ENCODE measurements at regions not wholly inside any gene's neighbourhood (a gene's known extent, or its start where the extent isn't known, plus 50 kb on each side); places are given as distances from the start of the nearest gene placed in this dataset.

DNA sequence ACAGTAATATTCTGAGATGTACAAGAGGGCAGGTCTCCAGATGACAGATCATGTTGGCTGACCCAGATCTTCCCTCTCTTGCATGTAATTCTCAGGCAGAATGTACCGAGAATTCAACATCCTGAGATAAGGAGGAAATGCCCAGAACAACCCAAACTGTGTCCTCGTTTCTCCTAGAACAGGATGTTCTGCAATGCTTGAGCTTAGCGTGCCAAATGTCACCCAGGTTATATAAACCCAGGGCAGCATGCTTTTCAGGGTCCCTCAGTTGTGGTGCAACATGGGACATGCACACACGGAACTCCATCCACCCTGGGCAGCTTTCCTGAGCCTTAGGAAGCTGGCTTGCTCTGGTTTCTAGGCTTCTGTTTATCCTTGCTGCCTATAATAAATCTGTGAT, 102.1 kb upstream of the CMC1 start:
- Histone ChIP-seq H3K36me3 (ENCODE audit: control insufficient read depth, insufficient read depth, low read length) (no peaks in the 10 kb centered on the region), H3K27ac (ENCODE audit: low read length) (no peak overlapping the region), H3K4me1 (ENCODE audit: control insufficient read depth, insufficient read depth, low read length) (no peaks in the 10 kb centered on the region), H3K9me3 (ENCODE audit: control insufficient read depth, insufficient read depth, low read depth, low read length) (no peaks in the 10 kb centered on the region), H3K27me3 (ENCODE audit: control insufficient read depth, insufficient read depth, low read length) (no peaks in the 10 kb centered on the region; the same call in 1 of the 2 replicates), H3K4me3 (ENCODE audit: low read depth in 2 of 2, low read length in 2 of 2) (no peak overlapping the region)
- no peak for ATAC-seq
- no TSS peak for BruUV-seq (replicated peaks)
- in situ Hi-C loops (cut with HindIII; ENCODE audit: low pct_unique_long_range_greater_than_20kb, low sequenced_read_pairs) = no loop called here
- DNase-seq (ENCODE audit: low read depth, low spot score) = no peak
- TF ChIP-seq POLR2AphosphoS5 (IDR thresholded peaks at IDR 0.05; ENCODE audit: low read depth, low read length) = no peak
- TF ChIP-seq, protein P1, sequence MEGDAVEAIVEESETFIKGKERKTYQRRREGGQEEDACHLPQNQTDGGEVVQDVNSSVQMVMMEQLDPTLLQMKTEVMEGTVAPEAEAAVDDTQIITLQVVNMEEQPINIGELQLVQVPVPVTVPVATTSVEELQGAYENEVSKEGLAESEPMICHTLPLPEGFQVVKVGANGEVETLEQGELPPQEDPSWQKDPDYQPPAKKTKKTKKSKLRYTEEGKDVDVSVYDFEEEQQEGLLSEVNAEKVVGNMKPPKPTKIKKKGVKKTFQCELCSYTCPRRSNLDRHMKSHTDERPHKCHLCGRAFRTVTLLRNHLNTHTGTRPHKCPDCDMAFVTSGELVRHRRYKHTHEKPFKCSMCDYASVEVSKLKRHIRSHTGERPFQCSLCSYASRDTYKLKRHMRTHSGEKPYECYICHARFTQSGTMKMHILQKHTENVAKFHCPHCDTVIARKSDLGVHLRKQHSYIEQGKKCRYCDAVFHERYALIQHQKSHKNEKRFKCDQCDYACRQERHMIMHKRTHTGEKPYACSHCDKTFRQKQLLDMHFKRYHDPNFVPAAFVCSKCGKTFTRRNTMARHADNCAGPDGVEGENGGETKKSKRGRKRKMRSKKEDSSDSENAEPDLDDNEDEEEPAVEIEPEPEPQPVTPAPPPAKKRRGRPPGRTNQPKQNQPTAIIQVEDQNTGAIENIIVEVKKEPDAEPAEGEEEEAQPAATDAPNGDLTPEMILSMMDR (IDR thresholded peaks at IDR 0.05) = no peak
- TF ChIP-seq SIN3A (IDR thresholded peaks at IDR 0.05; ENCODE audit: borderline replicate concordance, insufficient read depth, low read depth, low read length) = no peak
- TF ChIP-seq, protein P2, sequence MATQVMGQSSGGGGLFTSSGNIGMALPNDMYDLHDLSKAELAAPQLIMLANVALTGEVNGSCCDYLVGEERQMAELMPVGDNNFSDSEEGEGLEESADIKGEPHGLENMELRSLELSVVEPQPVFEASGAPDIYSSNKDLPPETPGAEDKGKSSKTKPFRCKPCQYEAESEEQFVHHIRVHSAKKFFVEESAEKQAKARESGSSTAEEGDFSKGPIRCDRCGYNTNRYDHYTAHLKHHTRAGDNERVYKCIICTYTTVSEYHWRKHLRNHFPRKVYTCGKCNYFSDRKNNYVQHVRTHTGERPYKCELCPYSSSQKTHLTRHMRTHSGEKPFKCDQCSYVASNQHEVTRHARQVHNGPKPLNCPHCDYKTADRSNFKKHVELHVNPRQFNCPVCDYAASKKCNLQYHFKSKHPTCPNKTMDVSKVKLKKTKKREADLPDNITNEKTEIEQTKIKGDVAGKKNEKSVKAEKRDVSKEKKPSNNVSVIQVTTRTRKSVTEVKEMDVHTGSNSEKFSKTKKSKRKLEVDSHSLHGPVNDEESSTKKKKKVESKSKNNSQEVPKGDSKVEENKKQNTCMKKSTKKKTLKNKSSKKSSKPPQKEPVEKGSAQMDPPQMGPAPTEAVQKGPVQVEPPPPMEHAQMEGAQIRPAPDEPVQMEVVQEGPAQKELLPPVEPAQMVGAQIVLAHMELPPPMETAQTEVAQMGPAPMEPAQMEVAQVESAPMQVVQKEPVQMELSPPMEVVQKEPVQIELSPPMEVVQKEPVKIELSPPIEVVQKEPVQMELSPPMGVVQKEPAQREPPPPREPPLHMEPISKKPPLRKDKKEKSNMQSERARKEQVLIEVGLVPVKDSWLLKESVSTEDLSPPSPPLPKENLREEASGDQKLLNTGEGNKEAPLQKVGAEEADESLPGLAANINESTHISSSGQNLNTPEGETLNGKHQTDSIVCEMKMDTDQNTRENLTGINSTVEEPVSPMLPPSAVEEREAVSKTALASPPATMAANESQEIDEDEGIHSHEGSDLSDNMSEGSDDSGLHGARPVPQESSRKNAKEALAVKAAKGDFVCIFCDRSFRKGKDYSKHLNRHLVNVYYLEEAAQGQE (IDR thresholded peaks at IDR 0.05; ENCODE audit: insufficient read depth in 1 of 2, low read depth in 2 of 2, low read length in 1 of 2) = no peak
- TF ChIP-seq TCF7L2 (IDR thresholded peaks at IDR 0.05; ENCODE audit: low read depth, low read length) = no peak
- intact Hi-C loops (cut with micrococcal nuclease; ENCODE audit: unreplicated experiment) = no loop called here
- ChIA-PET CTCF (no interaction called here), POLR2A (no interaction called here)

GRCh38 chr3:28139967-28140634, 101.3 kb upstream of the CMC1 start:
- H3K27me3 ChIP-seq (ENCODE audit: control insufficient read depth, insufficient read depth, low read length) = no peaks in the 10 kb centered on the region; the same call in 1 of the 2 replicates
- in situ Hi-C loops (cut with HindIII; ENCODE audit: low pct_unique_long_range_greater_than_20kb, low sequenced_read_pairs) = no loop called here

More at GRCh38 chr3:28139967-28140634, 101.3 kb upstream of the CMC1 start:
- ChIA-PET CTCF (no interaction called here), POLR2A (no interaction called here)
- Histone ChIP-seq H3K4me1 (ENCODE audit: control insufficient read depth, insufficient read depth, low read length) (no peaks in the 10 kb centered on the region), H3K27ac (ENCODE audit: low read length) (no peak overlapping the region), H3K9me3 (ENCODE audit: control insufficient read depth, insufficient read depth, low read depth, low read length) (no peaks in the 10 kb centered on the region), H3K36me3 (ENCODE audit: control insufficient read depth, insufficient read depth, low read length) (no peaks in the 10 kb centered on the region), H3K4me3 (ENCODE audit: low read depth in 2 of 2, low read length in 2 of 2) (no peak overlapping the region)
- ATAC-seq = no peak
- TF ChIP-seq, protein P2 (IDR thresholded peaks at IDR 0.05; ENCODE audit: insufficient read depth in 1 of 2, low read depth in 2 of 2, low read length in 1 of 2) = no peak
- TF ChIP-seq POLR2AphosphoS5 (IDR thresholded peaks at IDR 0.05; ENCODE audit: low read depth, low read length) = no peak
- no peak for TF ChIP-seq TCF7L2 (IDR thresholded peaks at IDR 0.05; ENCODE audit: low read depth, low read length)
- TF ChIP-seq, protein P1 (IDR thresholded peaks at IDR 0.05) = no peak
- TF ChIP-seq SIN3A (IDR thresholded peaks at IDR 0.05; ENCODE audit: borderline replicate concordance, insufficient read depth, low read depth, low read length) = no peak
- BruUV-seq (replicated peaks) = no TSS peak
- peak; percentile 24 for DNase-seq (ENCODE audit: low read depth, low spot score)
- intact Hi-C loops (cut with micrococcal nuclease; ENCODE audit: unreplicated experiment) = no loop called here
